ENCODE measurements at regions not wholly inside any gene's neighbourhood (a gene's known extent, or its start where the extent isn't known, plus 50 kb on each side); places are given as distances from the start of the nearest gene placed in this dataset.

- H3K9ac ChIP-seq (ENCODE audit: low read length): no peak overlapping the region
- no peaks in the 10 kb centered on the region for H3K79me2 ChIP-seq (ENCODE audit: control insufficient read depth, insufficient read depth, low read length)
- DNase-seq: no peak
- WGBS (ENCODE audit: insufficient coverage): no CpG with 5 or more reads among the region's 2 CpGs
- intact Hi-C loops (cut with micrococcal nuclease): no loop called here
- Mint-ChIP-seq H3K4me1 (peaks cover 5% of the 10 kb centered on the region), H3K27me3 (no peaks in the 10 kb centered on the region), H3K27ac (no peak overlapping the region), H3K9me3 (ENCODE audit: insufficient read depth) (peaks cover 7% of the 10 kb centered on the region), H3K4me3 (no peak overlapping the region)
- no peak overlapping the region for H2AFZ ChIP-seq (ENCODE audit: insufficient read depth, low read depth, low read length, poor library complexity, severe bottlenecking)
- no peak overlapping the region for H3K4me2 ChIP-seq (replicated peaks; ENCODE audit: low read depth, low read length, poor library complexity, severe bottlenecking)
- ChIA-PET CTCF (interaction anchor here (1.0 kb wide), 1 partner anchor 232 kb away, joined by 4 read pairs; no protein-coding TSS in a partner anchor), POLR2A (no interaction called here)
- H3K9me3 ChIP-seq (ENCODE audit: control extremely low read depth in 1 of 3, control insufficient read depth in 2 of 3, insufficient read depth in 1 of 3, low read length in 2 of 3): peaks cover 2 to 14% (median 6%) of the 10 kb centered on the region in 3 donors
- H3K36me3 ChIP-seq (replicated peaks in 1 of 2; ENCODE audit: control extremely low read depth in 1 of 2, control insufficient read depth in 1 of 2, extremely low read depth in 1 of 2, insufficient read depth in 2 of 2, low read length in 1 of 2): no peaks in the 10 kb centered on the region
- no peak for ATAC-seq (ENCODE audit: low read depth)
- H3K4me3 ChIP-seq (ENCODE audit: control extremely low read depth in 1 of 5, extremely low read depth in 1 of 5, insufficient read depth in 1 of 5, low read depth in 2 of 5, low read length in 4 of 5): no peak overlapping the region
- TF ChIP-seq EZH2 (IDR thresholded peaks at IDR 0.05; ENCODE audit: borderline replicate concordance, insufficient read depth, low read depth, low read length, poor library complexity, severe bottlenecking): no peak
- no peak for TF ChIP-seq CTCF (IDR thresholded peaks at IDR 0.05)
- H3K27me3 ChIP-seq (replicated peaks in 1 of 4; ENCODE audit: control extremely low read depth in 1 of 4, control insufficient read depth in 3 of 4, insufficient read depth in 4 of 4, low read length in 3 of 4): no peaks in the 10 kb centered on the region
- H4K20me1 ChIP-seq (ENCODE audit: control insufficient read depth, insufficient read depth, low read length, poor library complexity, severe bottlenecking): no peaks in the 10 kb centered on the region
- H3K27ac ChIP-seq (ENCODE audit: low read length in 2 of 2): no peak overlapping the region
- H3K4me1 ChIP-seq (ENCODE audit: control insufficient read depth in 2 of 2, insufficient read depth in 2 of 2, low read length in 2 of 2): no peaks in the 10 kb centered on the region
These were observed 433.7 kb downstream of the BCL11A start for GRCh38 chr2:60119778-60120177.

GRCh38 chr2:60118917-60119316 lies 434.5 kb downstream of the BCL11A start:
- TF ChIP-seq CTCF (IDR thresholded peaks at IDR 0.05): no peak
- TF ChIP-seq EZH2 (IDR thresholded peaks at IDR 0.05; ENCODE audit: borderline replicate concordance, insufficient read depth, low read depth, low read length, poor library complexity, severe bottlenecking): no peak
- peaks cover 7% of the 10 kb centered on the region for H3K9me3 Mint-ChIP-seq (ENCODE audit: insufficient read depth)
- no peaks in the 10 kb centered on the region for H3K79me2 ChIP-seq (ENCODE audit: control insufficient read depth, insufficient read depth, low read length)
- 100% methylated on average over 1 of the region's 1 CpG for WGBS (ENCODE audit: insufficient coverage)
- no peaks in the 10 kb centered on the region for H3K4me1 ChIP-seq (ENCODE audit: control insufficient read depth in 2 of 2, insufficient read depth in 2 of 2, low read length in 2 of 2)
- no peak overlapping the region for H3K9ac ChIP-seq (ENCODE audit: low read length)
- intact Hi-C loops (cut with micrococcal nuclease): no loop called here
- H3K27ac ChIP-seq (ENCODE audit: low read length in 2 of 2): no peak overlapping the region
- ChIA-PET CTCF (no interaction called here), POLR2A (no interaction called here)
- DNase-seq: no peak
- no peak overlapping the region for H2AFZ ChIP-seq (ENCODE audit: insufficient read depth, low read depth, low read length, poor library complexity, severe bottlenecking)
- no peaks in the 10 kb centered on the region for H4K20me1 ChIP-seq (ENCODE audit: control insufficient read depth, insufficient read depth, low read length, poor library complexity, severe bottlenecking)
- H3K36me3 ChIP-seq (replicated peaks in 1 of 2; ENCODE audit: control extremely low read depth in 1 of 2, control insufficient read depth in 1 of 2, extremely low read depth in 1 of 2, insufficient read depth in 2 of 2, low read length in 1 of 2): no peaks in the 10 kb centered on the region
- ATAC-seq (ENCODE audit: low read depth): no peak
- no peaks in the 10 kb centered on the region for H3K27me3 Mint-ChIP-seq
- no peak overlapping the region for H3K4me2 ChIP-seq (replicated peaks; ENCODE audit: low read depth, low read length, poor library complexity, severe bottlenecking)
- H3K27me3 ChIP-seq (replicated peaks in 1 of 4; ENCODE audit: control extremely low read depth in 1 of 4, control insufficient read depth in 3 of 4, insufficient read depth in 4 of 4, low read length in 3 of 4): no peaks in the 10 kb centered on the region
- H3K27ac Mint-ChIP-seq: no peak overlapping the region
- no peak overlapping the region for H3K4me3 ChIP-seq (ENCODE audit: control extremely low read depth in 1 of 5, extremely low read depth in 1 of 5, insufficient read depth in 1 of 5, low read depth in 2 of 5, low read length in 4 of 5)
- no peak overlapping the region for H3K4me3 Mint-ChIP-seq
- H3K9me3 ChIP-seq (ENCODE audit: control extremely low read depth in 1 of 3, control insufficient read depth in 2 of 3, insufficient read depth in 1 of 3, low read length in 2 of 3): peaks cover 2 to 14% (median 6%) of the 10 kb centered on the region in 3 donors
- H3K4me1 Mint-ChIP-seq: peaks cover 5% of the 10 kb centered on the region
